GM21786 (cell line): ENCODE measurements at regions not wholly inside any gene's neighbourhood (a gene's known extent, or its start where the extent isn't known, plus 50 kb on each side); places are given as distances from the start of the nearest gene placed in this dataset.
"Not testable (repeated sequence)": the region's sequence is repeated elsewhere in the genome, so short reads cannot be mapped to it uniquely, and the experiment has no call there.

Experiments
- ATAC-seq: cut with Tn5 transposase; IDR thresholded peaks from one replicate; pipeline ENCODE4 v1.9.1; 2021; ENCODE audit not compliant: unreplicated experiment

GRCh38 chr20:47925593-47925992, 140.3 kb upstream of the SULF2 start:
- ATAC-seq: no peak

GRCh38 chr20:47922269-47922668, 137.0 kb upstream of the SULF2 start:
- ATAC-seq: no peak

- ATAC-seq: not testable (repeated sequence)
Observed at GRCh38 chr20:47921829-47922228, 136.5 kb upstream of the SULF2 start.

- no peak for ATAC-seq
Observed at GRCh38 chr20:47921408-47921807, 136.1 kb upstream of the SULF2 start.

- ATAC-seq: no peak
Observed at GRCh38 chr20:47917549-47918070, 132.3 kb upstream of the SULF2 start.

- ATAC-seq: no peak
Observed at GRCh38 chr20:47915495-47915894, 130.2 kb upstream of the SULF2 start.

- no peak for ATAC-seq
Observed at GRCh38 chr20:47914792-47915191, 129.5 kb upstream of the SULF2 start.

GRCh38 chr20:47912786-47913501, 127.7 kb upstream of the SULF2 start:
- ATAC-seq: not testable (repeated sequence)

GRCh38 chr20:47912165-47912564, 126.9 kb upstream of the SULF2 start:
- not testable (repeated sequence) for ATAC-seq

GRCh38 chr20:47909696-47910369, 124.6 kb upstream of the SULF2 start:
- ATAC-seq: not testable (repeated sequence)

- not testable (repeated sequence) for ATAC-seq
Observed at GRCh38 chr20:47908361-47909035, 123.2 kb upstream of the SULF2 start.

- not testable (repeated sequence) for ATAC-seq
Observed at GRCh38 chr20:47907951-47908350, 122.7 kb upstream of the SULF2 start.

GRCh38 chr20:47907031-47907675, 121.9 kb upstream of the SULF2 start:
- ATAC-seq: no peak

- no peak for ATAC-seq
Observed at GRCh38 chr20:47906348-47906660, 121.0 kb upstream of the SULF2 start.

GRCh38 chr20:47905628-47906347, 120.5 kb upstream of the SULF2 start:
- ATAC-seq: no peak

GRCh38 chr20:47903009-47903408, 117.7 kb upstream of the SULF2 start:
- ATAC-seq: not testable (repeated sequence)

- not testable (repeated sequence) for ATAC-seq
Observed at GRCh38 chr20:47899313-47899712, 114.0 kb upstream of the SULF2 start.

GRCh38 chr20:47897461-47897860, 112.2 kb upstream of the SULF2 start:
- ATAC-seq: no peak

- ATAC-seq: not testable (repeated sequence)
Observed at GRCh38 chr20:47892681-47893080, 107.4 kb upstream of the SULF2 start.

- ATAC-seq: not testable (repeated sequence)
Observed at GRCh38 chr20:47890708-47891107, 105.4 kb upstream of the SULF2 start.

GRCh38 chr20:47889751-47890150, 104.5 kb upstream of the SULF2 start:
- not testable (repeated sequence) for ATAC-seq
